ENCODE measurements at regions not wholly inside any gene's neighbourhood (a gene's known extent, or its start where the extent isn't known, plus 50 kb on each side); places are given as distances from the start of the nearest gene placed in this dataset.
"Not testable (repeated sequence)": the region's sequence is repeated elsewhere in the genome, so short reads cannot be mapped to it uniquely, and the experiment has no call there.

DNA sequence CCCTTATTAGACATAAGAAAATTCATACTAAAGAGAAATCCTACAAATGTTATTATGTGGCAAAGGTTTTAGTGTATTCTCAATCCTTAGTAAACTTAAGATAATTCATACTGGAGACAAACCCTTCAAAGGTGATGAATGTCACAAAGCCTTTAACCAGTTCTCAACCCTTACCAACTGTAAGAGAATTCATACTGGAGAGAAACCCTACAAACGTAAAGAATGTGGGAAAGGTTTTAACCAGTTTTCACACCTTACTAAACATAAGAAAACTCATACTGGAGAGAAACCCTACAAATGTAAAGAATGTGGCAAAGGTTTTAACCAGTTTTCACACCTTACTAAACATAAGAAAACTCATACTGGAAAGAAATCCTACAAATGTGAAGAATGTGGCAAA, 93.2 kb downstream of the ZNF680 start:
- DNase-seq = no peak

DNA sequence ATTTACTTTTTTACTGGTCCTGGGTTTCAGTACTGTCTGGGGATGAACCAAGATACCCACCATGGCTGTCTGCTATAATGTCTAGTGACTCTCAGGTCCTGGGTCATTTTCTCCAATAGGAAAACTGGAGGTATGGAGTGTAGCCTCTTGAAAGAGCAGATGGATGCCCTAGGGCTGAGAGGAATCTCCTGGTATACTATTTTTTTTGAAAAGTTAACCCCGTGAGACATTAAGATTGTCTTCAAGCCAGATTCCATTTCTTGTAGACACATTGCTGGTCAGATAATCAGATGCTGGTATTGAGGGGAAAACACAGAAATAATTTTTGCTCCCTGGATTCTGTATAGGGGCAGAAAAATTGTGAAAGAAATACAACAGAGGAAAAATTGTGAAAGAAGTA, 97.3 kb downstream of the ZNF680 start:
- DNase-seq = no peak

DNA sequence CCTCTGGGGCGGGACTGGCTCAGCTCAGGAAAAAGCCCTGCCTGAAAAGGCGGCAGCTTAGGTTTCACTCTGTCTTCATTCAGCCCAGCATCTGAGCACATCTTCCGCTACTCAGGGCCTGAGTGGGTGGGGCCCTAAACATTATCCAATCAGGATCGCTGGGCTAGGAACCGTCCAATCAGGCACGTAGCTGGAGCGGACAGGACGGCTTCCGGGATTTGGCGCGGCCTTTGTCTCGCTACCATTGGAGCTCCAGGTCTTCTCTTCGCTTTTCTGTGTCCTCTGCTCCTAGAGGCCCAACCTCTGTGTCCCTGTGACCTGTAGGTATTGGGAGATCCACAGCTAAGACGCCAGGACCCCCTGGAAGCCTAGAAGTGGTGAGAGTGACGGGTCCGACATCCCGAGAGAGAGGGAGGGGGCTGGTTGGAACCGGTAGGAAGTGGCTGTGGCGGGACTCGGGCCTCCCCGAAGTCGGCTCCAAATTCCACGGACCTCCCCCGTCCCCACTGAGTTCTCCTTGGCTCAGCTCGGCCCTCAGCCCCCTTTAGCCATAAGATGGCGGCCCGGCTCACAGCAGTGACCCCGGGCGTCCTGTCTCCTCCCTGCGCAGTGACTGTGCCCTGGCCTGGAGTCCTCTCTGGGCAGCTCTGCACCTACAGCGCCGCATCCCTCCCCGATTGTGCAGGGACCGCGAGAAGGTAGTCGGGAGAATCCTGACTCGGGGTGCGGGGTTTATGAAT, 99.1 kb downstream of the ZNF680 start:
- peak; percentile 2 for DNase-seq

DNA sequence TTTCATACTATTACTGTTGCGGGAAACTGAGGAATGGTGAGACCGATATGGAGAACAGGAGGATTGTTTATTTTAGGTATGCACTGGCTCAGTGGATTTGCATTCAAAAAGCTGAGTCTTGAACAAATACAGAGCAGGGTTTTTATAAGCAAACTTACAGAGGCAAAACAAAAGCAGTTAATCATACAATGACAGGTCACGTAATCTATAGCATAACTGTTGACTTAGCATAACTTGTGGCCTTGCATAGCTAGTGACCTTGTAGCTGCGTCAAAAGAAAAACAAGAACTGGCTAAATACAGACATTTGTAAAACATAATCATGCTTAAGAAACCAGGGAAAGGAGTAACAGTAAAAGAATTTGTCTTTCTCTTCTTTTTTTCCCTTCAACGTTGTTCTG, 103.0 kb downstream of the ZNF680 start:
- not testable (repeated sequence) for DNase-seq

DNA sequence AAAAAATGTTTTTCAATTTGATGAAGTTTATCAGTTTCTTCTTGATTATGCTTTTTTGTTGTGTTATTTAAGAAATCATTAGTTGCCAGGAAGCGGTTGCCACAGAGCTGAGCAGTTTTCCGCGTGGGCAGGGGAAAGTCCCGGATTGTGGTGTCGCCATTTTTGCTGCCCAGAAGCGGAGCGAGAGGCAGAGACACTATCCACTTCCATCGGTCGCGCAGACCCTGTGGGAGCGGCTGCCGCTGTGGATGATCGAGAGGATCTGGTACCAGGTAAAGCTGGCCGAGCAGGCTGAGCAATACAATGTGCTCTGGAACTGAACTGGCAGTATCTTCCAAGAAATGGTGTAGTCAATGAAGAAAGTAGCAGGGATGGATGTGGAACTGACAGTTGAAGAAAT, 119.8 kb downstream of the ZNF736 start:
- DNase-seq = no peak

DNA sequence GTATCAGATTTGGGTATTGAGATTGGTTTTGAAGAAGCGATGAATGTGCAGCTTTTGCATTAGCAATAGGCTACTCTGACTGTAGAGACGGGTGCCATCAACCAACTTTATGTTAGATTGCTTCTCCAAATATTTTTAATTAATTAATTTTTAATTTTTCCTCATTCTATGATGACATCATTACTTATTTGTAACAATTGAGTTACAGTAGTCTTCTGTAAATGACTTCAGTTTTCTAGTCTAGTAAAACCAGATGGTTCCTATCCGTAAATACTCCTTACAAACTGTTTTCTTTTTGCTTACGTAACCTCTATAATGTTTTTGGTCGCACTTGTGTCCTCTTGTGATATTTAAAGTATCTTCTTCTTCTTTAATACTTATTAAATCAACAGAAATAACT, 118.1 kb downstream of the ZNF736 start:
- no peak for DNase-seq

DNA sequence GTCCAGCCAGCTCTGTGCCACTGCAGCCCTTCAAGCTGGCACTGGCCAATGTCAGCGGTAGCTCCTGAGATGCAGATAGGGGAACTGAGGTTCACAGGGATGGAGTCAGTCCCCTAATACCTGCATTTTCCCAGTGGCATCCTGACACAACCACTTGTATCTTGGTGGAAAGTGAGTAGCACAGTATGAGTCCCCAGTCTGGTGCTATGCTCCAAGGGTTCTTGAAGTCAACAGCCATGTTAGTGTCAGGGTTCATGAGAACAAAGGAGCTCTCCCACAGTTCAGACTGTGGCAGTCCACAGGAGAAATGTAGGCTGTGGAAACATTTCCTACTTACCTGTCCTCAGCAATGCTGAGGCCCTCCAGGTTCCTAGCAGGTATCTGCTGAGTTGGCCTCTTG, 115.5 kb downstream of the ZNF736 start:
- no peak for DNase-seq

DNA sequence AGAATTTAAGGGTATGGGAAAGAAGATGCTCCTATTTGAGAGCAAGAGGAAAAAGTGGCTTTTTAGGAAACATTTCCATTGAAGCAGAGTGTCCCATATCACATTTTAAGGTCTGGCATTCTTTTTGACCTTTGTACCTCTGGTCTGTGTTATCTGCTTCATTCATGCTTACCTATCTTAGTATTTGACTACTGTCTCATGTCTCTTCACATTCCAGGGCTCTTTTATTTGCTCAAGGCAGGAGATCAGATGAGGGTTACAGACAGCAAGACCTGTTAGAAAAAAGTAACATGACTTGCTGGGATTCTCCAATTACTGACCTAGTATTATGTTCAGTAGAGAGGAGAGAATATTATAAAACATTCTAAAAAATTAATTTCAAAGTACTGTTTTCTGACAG, 111.7 kb downstream of the ZNF736 start:
- not testable (repeated sequence) for DNase-seq

DNA sequence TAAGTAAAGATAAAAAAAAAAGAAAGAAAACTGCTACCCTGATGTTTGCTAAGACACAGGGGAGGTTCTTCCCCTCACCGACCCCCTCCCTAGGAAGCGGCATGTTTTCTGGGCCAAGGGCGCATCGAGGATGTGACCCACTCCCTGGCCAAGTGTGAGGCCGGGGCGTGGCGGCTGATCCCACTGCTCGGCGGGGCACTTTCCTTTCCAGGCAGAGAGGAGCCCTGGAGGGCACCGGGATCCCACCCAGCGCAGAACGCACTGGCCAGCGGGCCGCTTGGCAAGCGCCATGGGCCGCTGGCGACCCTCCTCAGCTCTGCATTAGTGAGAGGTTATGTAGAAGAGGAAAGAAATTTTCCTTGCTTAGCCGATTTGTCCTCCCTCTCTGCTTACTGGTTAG, 93.4 kb downstream of the ZNF736 start:
- DNase-seq = no peak

Data from fibroblast of skin of right quadriceps (primary cell).